ENCODE measurements at regions not wholly inside any gene's neighbourhood (a gene's known extent, or its start where the extent isn't known, plus 50 kb on each side); places are given as distances from the start of the nearest gene placed in this dataset.

GRCh38 chr4:3838437-3839380 is 72.5 kb downstream of the ADRA2C start:
- Histone ChIP-seq H3K27ac (ENCODE audit: low read depth, low read length) (no peak overlapping the region), H3K4me1 (ENCODE audit: control insufficient read depth in 2 of 2, insufficient read depth in 2 of 2, low read length in 2 of 2) (no peaks in the 10 kb centered on the region), H3K27me3 (ENCODE audit: control insufficient read depth in 2 of 2, insufficient read depth in 2 of 2, low read length in 2 of 2) (no peaks in the 10 kb centered on the region), H3K4me3 (ENCODE audit: low read length) (no peak overlapping the region), H3K36me3 (ENCODE audit: control insufficient read depth in 2 of 3, insufficient read depth in 3 of 3, low read length in 3 of 3) (no peaks in the 10 kb centered on the region), H3K9me3 (ENCODE audit: control insufficient read depth in 2 of 3, low read length in 3 of 3) (no peaks in the 10 kb centered on the region)
- H3K4me1 Mint-ChIP-seq = peaks cover 0 to 6% (median 0%) of the 10 kb centered on the region in 7 donors
- ATAC-seq (peak; percentile 8), DNase-seq (no peak)
- no peaks in the 10 kb centered on the region for H3K36me3 Mint-ChIP-seq
- no peak overlapping the region for H3K4me3 Mint-ChIP-seq
- ChIA-PET POLR2A (no interaction called here), CTCF (no interaction called here)
- H3K27me3 Mint-ChIP-seq = peaks cover 6 to 47% (median 24%) of the 10 kb centered on the region in 5 donors
- intact Hi-C loops (cut with micrococcal nuclease) = no loop called here
- H3K27ac Mint-ChIP-seq = no peak overlapping the region
- peaks cover 0 to 4% (median 0%) of the 10 kb centered on the region in 11 donors for H3K9me3 Mint-ChIP-seq

GRCh38 chr4:3845094-3845743 is 79.0 kb downstream of the ADRA2C start:
- POLR2A ChIA-PET = no interaction called here
- Mint-ChIP-seq H3K36me3 (no peaks in the 10 kb centered on the region), H3K27ac (no peak overlapping the region), H3K4me3 (no peak overlapping the region), H3K4me1 (no peaks in the 10 kb centered on the region), H3K27me3 (peaks cover 0 to 21% (median 5%) of the 10 kb centered on the region in 5 donors), H3K9me3 (peaks cover 0 to 11% (median 3%) of the 10 kb centered on the region in 11 donors)
- no peaks in the 10 kb centered on the region for H3K36me3 ChIP-seq (ENCODE audit: control insufficient read depth in 2 of 3, insufficient read depth in 3 of 3, low read length in 3 of 3)
- no peaks in the 10 kb centered on the region for H3K27me3 ChIP-seq (ENCODE audit: control insufficient read depth in 2 of 2, insufficient read depth in 2 of 2, low read length in 2 of 2)
- CTCF ChIA-PET = no interaction called here
- no peak for ATAC-seq
- DNase-seq = no peak
- H3K27ac ChIP-seq (ENCODE audit: low read depth, low read length) = no peak overlapping the region
- no peaks in the 10 kb centered on the region for H3K9me3 ChIP-seq (ENCODE audit: control insufficient read depth in 2 of 3, low read length in 3 of 3)
- no peaks in the 10 kb centered on the region for H3K4me1 ChIP-seq (ENCODE audit: control insufficient read depth in 2 of 2, insufficient read depth in 2 of 2, low read length in 2 of 2)
- intact Hi-C loops (cut with micrococcal nuclease) = no loop called here
- H3K4me3 ChIP-seq (ENCODE audit: low read length) = no peak overlapping the region

GRCh38 chr4:3845744-3846429 is 79.7 kb downstream of the ADRA2C start:
- H3K27ac Mint-ChIP-seq = no peak overlapping the region
- H3K4me3 Mint-ChIP-seq = no peak overlapping the region
- DNase-seq (no peak), ATAC-seq (no peak)
- ChIA-PET CTCF (no interaction called here), POLR2A (no interaction called here)
- no peaks in the 10 kb centered on the region for H3K27me3 ChIP-seq (ENCODE audit: control insufficient read depth in 2 of 2, insufficient read depth in 2 of 2, low read length in 2 of 2)
- no peak overlapping the region for H3K27ac ChIP-seq (ENCODE audit: low read depth, low read length)
- no peaks in the 10 kb centered on the region for H3K4me1 ChIP-seq (ENCODE audit: control insufficient read depth in 2 of 2, insufficient read depth in 2 of 2, low read length in 2 of 2)
- intact Hi-C loops (cut with micrococcal nuclease) = no loop called here
- no peaks in the 10 kb centered on the region for H3K36me3 ChIP-seq (ENCODE audit: control insufficient read depth in 2 of 3, insufficient read depth in 3 of 3, low read length in 3 of 3)
- H3K36me3 Mint-ChIP-seq = peaks cover 0 to 5% (median 0%) of the 10 kb centered on the region in 5 donors
- no peaks in the 10 kb centered on the region for H3K4me1 Mint-ChIP-seq
- H3K27me3 Mint-ChIP-seq = peaks cover 0 to 18% (median 5%) of the 10 kb centered on the region in 5 donors
- no peak overlapping the region for H3K4me3 ChIP-seq (ENCODE audit: low read length)
- H3K9me3 Mint-ChIP-seq = peaks cover 0 to 18% (median 6%) of the 10 kb centered on the region in 11 donors
- H3K9me3 ChIP-seq (ENCODE audit: control insufficient read depth in 2 of 3, low read length in 3 of 3) = no peaks in the 10 kb centered on the region

- no peaks in the 10 kb centered on the region for H3K36me3 ChIP-seq (ENCODE audit: control insufficient read depth in 2 of 3, insufficient read depth in 3 of 3, low read length in 3 of 3)
- no peak overlapping the region for H3K27ac Mint-ChIP-seq
- peaks cover 0 to 5% (median 0%) of the 10 kb centered on the region in 5 donors for H3K36me3 Mint-ChIP-seq
- H3K9me3 ChIP-seq (ENCODE audit: control insufficient read depth in 2 of 3, low read length in 3 of 3) = no peaks in the 10 kb centered on the region
- no peak for DNase-seq
- intact Hi-C loops (cut with micrococcal nuclease) = no loop called here
- CTCF ChIA-PET = no interaction called here
- H3K4me1 ChIP-seq (ENCODE audit: control insufficient read depth in 2 of 2, insufficient read depth in 2 of 2, low read length in 2 of 2) = no peaks in the 10 kb centered on the region
- peaks cover 0 to 23% (median 6%) of the 10 kb centered on the region in 11 donors for H3K9me3 Mint-ChIP-seq
- POLR2A ChIA-PET = no interaction called here
- ATAC-seq = no peak
- H3K4me3 Mint-ChIP-seq = no peak overlapping the region
- H3K4me3 ChIP-seq (ENCODE audit: low read length) = no peak overlapping the region
- no peaks in the 10 kb centered on the region for H3K27me3 ChIP-seq (ENCODE audit: control insufficient read depth in 2 of 2, insufficient read depth in 2 of 2, low read length in 2 of 2)
- peaks cover 0 to 15% (median 5%) of the 10 kb centered on the region in 5 donors for H3K27me3 Mint-ChIP-seq
- H3K27ac ChIP-seq (ENCODE audit: low read depth, low read length) = no peak overlapping the region
- H3K4me1 Mint-ChIP-seq = no peaks in the 10 kb centered on the region
Measured at GRCh38 chr4:3847211-3847940, 81.2 kb downstream of the ADRA2C start.

GRCh38 chr4:3848323-3848722 is 82.1 kb downstream of the ADRA2C start:
- no peak overlapping the region for H3K4me3 ChIP-seq (ENCODE audit: low read length)
- Mint-ChIP-seq H3K27ac (no peak overlapping the region), H3K27me3 (peaks cover 0 to 17% (median 4%) of the 10 kb centered on the region in 5 donors), H3K4me1 (no peaks in the 10 kb centered on the region), H3K4me3 (no peak overlapping the region), H3K36me3 (peaks cover 0 to 5% (median 0%) of the 10 kb centered on the region in 5 donors), H3K9me3 (peaks cover 0 to 23% (median 7%) of the 10 kb centered on the region in 11 donors)
- no peaks in the 10 kb centered on the region for H3K36me3 ChIP-seq (ENCODE audit: control insufficient read depth in 2 of 3, insufficient read depth in 3 of 3, low read length in 3 of 3)
- H3K27me3 ChIP-seq (ENCODE audit: control insufficient read depth in 2 of 2, insufficient read depth in 2 of 2, low read length in 2 of 2) = no peaks in the 10 kb centered on the region
- intact Hi-C loops (cut with micrococcal nuclease) = no loop called here
- no peaks in the 10 kb centered on the region for H3K4me1 ChIP-seq (ENCODE audit: control insufficient read depth in 2 of 2, insufficient read depth in 2 of 2, low read length in 2 of 2)
- POLR2A ChIA-PET = no interaction called here
- DNase-seq = no peak
- ATAC-seq = no peak
- no peaks in the 10 kb centered on the region for H3K9me3 ChIP-seq (ENCODE audit: control insufficient read depth in 2 of 3, low read length in 3 of 3)
- H3K27ac ChIP-seq (ENCODE audit: low read depth, low read length) = no peak overlapping the region
- CTCF ChIA-PET = no interaction called here

GRCh38 chr4:3849140-3849539 is 83.0 kb downstream of the ADRA2C start:
- H3K27me3 ChIP-seq (ENCODE audit: control insufficient read depth in 2 of 2, insufficient read depth in 2 of 2, low read length in 2 of 2) = no peaks in the 10 kb centered on the region
- Mint-ChIP-seq H3K4me1 (no peaks in the 10 kb centered on the region), H3K9me3 (peaks cover 0 to 23% (median 7%) of the 10 kb centered on the region in 11 donors), H3K27ac (no peak overlapping the region), H3K27me3 (peaks cover 0 to 20% (median 9%) of the 10 kb centered on the region in 5 donors), H3K4me3 (no peak overlapping the region), H3K36me3 (peaks cover 0 to 5% (median 0%) of the 10 kb centered on the region in 5 donors)
- H3K9me3 ChIP-seq (ENCODE audit: control insufficient read depth in 2 of 3, low read length in 3 of 3) = no peaks in the 10 kb centered on the region
- ChIA-PET CTCF (no interaction called here), POLR2A (no interaction called here)
- no peak overlapping the region for H3K4me3 ChIP-seq (ENCODE audit: low read length)
- DNase-seq (no peak), ATAC-seq (no peak)
- intact Hi-C loops (cut with micrococcal nuclease) = no loop called here
- no peak overlapping the region for H3K27ac ChIP-seq (ENCODE audit: low read depth, low read length)
- no peaks in the 10 kb centered on the region for H3K4me1 ChIP-seq (ENCODE audit: control insufficient read depth in 2 of 2, insufficient read depth in 2 of 2, low read length in 2 of 2)
- no peaks in the 10 kb centered on the region for H3K36me3 ChIP-seq (ENCODE audit: control insufficient read depth in 2 of 3, insufficient read depth in 3 of 3, low read length in 3 of 3)

Data from naive thymus-derived CD4-positive, alpha-beta T cell (primary cell).